Keratinocyte (primary cell): ENCODE measurements at regions not wholly inside any gene's neighbourhood (a gene's known extent, or its start where the extent isn't known, plus 50 kb on each side); places are given as distances from the start of the nearest gene placed in this dataset.

ENCODE experiments used
- DNase-seq: peaks from one replicate; pipeline ENCODE4 v3.0.0-alpha.2; 2011; ENCODE audit warnings: low read depth, missing footprints, low spot score
- FAIRE-seq: peaks from 2 replicates; lab custom pipeline; 2011; peaks lifted over from hg19 to GRCh38; lab: Jason Lieb, UNC
- H2AFZ ChIP-seq: 2 replicates; pipeline ENCODE4 v1.6.0; 2012; ENCODE audit warnings: low read length, control low read depth, inconsistent platforms; ENCODE audit not compliant: control insufficient read depth
- H3K27ac ChIP-seq: 2 replicates; pipeline ENCODE4 v1.5.1; 2011; ENCODE audit warnings: low read length; ENCODE audit not compliant: control insufficient read depth, insufficient read depth
- H3K27me3 ChIP-seq: 3 replicates; pipeline ENCODE4 v1.6.0; 2011; ENCODE audit warnings: low read length; ENCODE audit not compliant: control insufficient read depth, insufficient read depth; ENCODE audit errors: extremely low read depth
- H3K36me3 ChIP-seq, 2 experiments: 2 replicates in 1 of 2; 3 replicates in 1 of 2; pipeline ENCODE4 v1.5.1; 2011; ENCODE audit warnings: low read length in 2 of 2, mild to moderate bottlenecking in 1 of 2; ENCODE audit not compliant: control insufficient read depth in 2 of 2, insufficient read depth in 2 of 2; ENCODE audit errors: extremely low read depth in 1 of 2
- H3K4me1 ChIP-seq: 3 replicates; pipeline ENCODE4 v1.5.1; 2011; ENCODE audit warnings: low read length; ENCODE audit not compliant: control insufficient read depth, insufficient read depth; ENCODE audit errors: extremely low read depth
- H3K4me2 ChIP-seq: 3 replicates; pipeline ENCODE4 v1.6.0; 2011; ENCODE audit warnings: low read depth, low read length; ENCODE audit not compliant: control insufficient read depth, insufficient read depth; ENCODE audit errors: extremely low read depth
- H3K4me3 ChIP-seq, 3 experiments: fragments of 200-600 bp in 1 of 3; sonication (generic) in 1 of 3; 2 replicates in 2 of 3; 3 replicates in 1 of 3; pipeline ENCODE4 v1.5.1; 2011 to 2016; ENCODE audit warnings: low read length in 3 of 3, mild to moderate bottlenecking in 3 of 3, control low read depth in 2 of 3, inconsistent platforms in 1 of 3, low read depth in 1 of 3, mixed read lengths in 1 of 3, mixed run types in 1 of 3, moderate library complexity in 1 of 3; ENCODE audit not compliant: control insufficient read depth in 2 of 3, insufficient read depth in 2 of 3; ENCODE audit errors: extremely low read depth in 1 of 3
- H3K79me2 ChIP-seq: 2 replicates; pipeline ENCODE4 v1.6.0; 2012; ENCODE audit warnings: low read length; ENCODE audit not compliant: control insufficient read depth, insufficient read depth
- H3K9ac ChIP-seq: 3 replicates; pipeline ENCODE4 v1.6.0; 2011; ENCODE audit warnings: low read length; ENCODE audit not compliant: control insufficient read depth, insufficient read depth; ENCODE audit errors: extremely low read depth
- H3K9me1 ChIP-seq: 3 replicates; pipeline ENCODE4 v1.6.0; 2011; ENCODE audit warnings: low read length; ENCODE audit not compliant: control insufficient read depth, insufficient read depth; ENCODE audit errors: extremely low read depth
- H3K9me3 ChIP-seq: 2 replicates; pipeline ENCODE4 v1.5.1; 2012; ENCODE audit warnings: low read depth, low read length; ENCODE audit not compliant: control insufficient read depth
- H4K20me1 ChIP-seq: 3 replicates; pipeline ENCODE4 v1.6.0; 2011; ENCODE audit warnings: low read length; ENCODE audit not compliant: control insufficient read depth, insufficient read depth; ENCODE audit errors: extremely low read depth
- CTCF ChIP-seq, 3 experiments: IDR thresholded peaks in 1 of 3; conservative IDR thresholded peaks in 1 of 3; optimal IDR thresholded peaks in 1 of 3; 2 replicates in 2 of 3; 3 replicates in 1 of 3; pipeline versions ENCODE3 to v1.5.1; 2011; ENCODE audit warnings: low read length in 3 of 3, mild to moderate bottlenecking in 3 of 3, moderate library complexity in 2 of 3, control low read depth in 1 of 3, inconsistent platforms in 1 of 3; ENCODE audit not compliant: insufficient read depth in 2 of 3; ENCODE audit errors: extremely low read depth in 1 of 3
- EZH2 ChIP-seq: IDR thresholded peaks from one replicate; pipeline ENCODE4 v1.6.1; 2012; ENCODE audit warnings: inconsistent platforms, mild to moderate bottlenecking, low read length, moderate library complexity
- dilution Hi-C: fragments of 300-500 bp; cut with MboI; formaldehyde crosslinking; loops from one replicate; pipeline ENCODE4 v1.7.0; 2020; ENCODE audit warnings: low sequenced_read_pairs; ENCODE audit not compliant: extremely low pct_ligation_motif_present

DNA sequence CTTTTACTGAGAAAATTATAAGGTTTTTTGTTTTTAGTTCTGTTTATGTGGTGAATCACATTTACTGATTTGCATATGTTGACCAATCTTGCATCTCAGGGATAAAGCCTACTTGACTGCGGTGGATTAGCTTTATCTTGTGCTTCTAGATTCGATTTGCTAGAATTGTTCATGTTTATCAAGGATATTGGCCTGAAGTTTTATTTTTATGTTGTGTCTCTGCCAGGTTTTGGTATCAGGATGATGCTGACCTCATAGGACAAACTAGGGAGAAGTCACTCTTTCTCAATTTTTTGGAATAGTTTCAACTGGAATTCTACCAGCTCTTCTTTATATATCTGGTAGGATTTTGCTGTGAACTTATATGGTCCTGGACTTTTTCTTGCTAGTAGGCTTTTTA lies 504.8 kb downstream of the ETS1 start:
- no peak overlapping the region for H3K27ac ChIP-seq
- H3K4me1 ChIP-seq: no peaks in the 10 kb centered on the region
- dilution Hi-C loops: no loop called here
- FAIRE-seq (no peak), DNase-seq (no peak)
- TF ChIP-seq CTCF (optimal IDR thresholded peaks at IDR 0.05 in 1 of 3, IDR thresholded peaks at IDR 0.05 in 1 of 3, conservative IDR thresholded peaks at IDR 0.05 in 1 of 3; ENCODE audit: extremely low read depth in 1 of 3, insufficient read depth in 2 of 3, low read length in 3 of 3) (no peak), EZH2 (no peak)
- H3K4me3 ChIP-seq: no peak overlapping the region
- H4K20me1 ChIP-seq: no peaks in the 10 kb centered on the region
- H3K79me2 ChIP-seq: no peaks in the 10 kb centered on the region
- no peaks in the 10 kb centered on the region for H3K9me1 ChIP-seq
- no peak overlapping the region for H3K4me2 ChIP-seq
- no peak overlapping the region for H3K9ac ChIP-seq
- no peaks in the 10 kb centered on the region for H3K36me3 ChIP-seq
- no peak overlapping the region for H2AFZ ChIP-seq
- H3K27me3 ChIP-seq: no peaks in the 10 kb centered on the region
- no peaks in the 10 kb centered on the region for H3K9me3 ChIP-seq

- dilution Hi-C loops: no loop called here
- H3K9me3 ChIP-seq: no peaks in the 10 kb centered on the region
- H3K36me3 ChIP-seq: no peaks in the 10 kb centered on the region
- H3K9ac ChIP-seq: no peak overlapping the region
- TF ChIP-seq EZH2: no peak
- no peak for TF ChIP-seq CTCF (optimal IDR thresholded peaks at IDR 0.05 in 1 of 3, IDR thresholded peaks at IDR 0.05 in 1 of 3, conservative IDR thresholded peaks at IDR 0.05 in 1 of 3; ENCODE audit: extremely low read depth in 1 of 3, insufficient read depth in 2 of 3, low read length in 3 of 3)
- no peaks in the 10 kb centered on the region for H3K27me3 ChIP-seq
- H3K9me1 ChIP-seq: no peaks in the 10 kb centered on the region
- H3K4me1 ChIP-seq: no peaks in the 10 kb centered on the region
- FAIRE-seq (no peak), DNase-seq (no peak)
- no peaks in the 10 kb centered on the region for H4K20me1 ChIP-seq
- no peak overlapping the region for H3K4me2 ChIP-seq
- no peak overlapping the region for H3K27ac ChIP-seq
- no peak overlapping the region for H3K4me3 ChIP-seq
- H2AFZ ChIP-seq: no peak overlapping the region
- H3K79me2 ChIP-seq: no peaks in the 10 kb centered on the region
These were observed 517.7 kb downstream of the ETS1 start for GRCh38 chr11:128069665-128070064.
